B cell (primary cell): ENCODE measurements at regions not wholly inside any gene's neighbourhood (a gene's known extent, or its start where the extent isn't known, plus 50 kb on each side); places are given as distances from the start of the nearest gene placed in this dataset.

Experiments used
- ATAC-seq: fragments of 200-7000 bp; cut with Tn5 transposase; one replicate; pipeline ENCODE4 v1.10.0; 2021; ENCODE audit warnings: low read depth, mild to moderate bottlenecking, moderate number of reproducible peaks, moderate library complexity
- CTCF ChIA-PET: fragments of 350-600 bp; sonication (Branson Sonifier 250); formaldehyde crosslinking; loops from one replicate; lab custom pipeline; 2021; ENCODE audit warnings: antibody characterized with exemption, inconsistent platforms; lab: Charles Lee
- POLR2A ChIA-PET: fragments of 350-600 bp; sonication (Branson Sonifier 250); formaldehyde crosslinking; loops from one replicate; lab custom pipeline; 2021; ENCODE audit warnings: antibody characterized with exemption; lab: Charles Lee
- DNase-seq: peaks from one replicate; pipeline ENCODE4 v3.0.0; 2013
- H2AFZ ChIP-seq: 2 replicates; pipeline ENCODE4 v1.6.1; 2012; ENCODE audit warnings: mild to moderate bottlenecking, low read depth, low read length; ENCODE audit not compliant: insufficient read depth, poor library complexity, severe bottlenecking
- H3K27ac ChIP-seq, 2 donors: 1 replicate in 1 of 2; 2 replicates in 1 of 2; pipeline ENCODE4 v1.5.1; 2012 to 2013; ENCODE audit warnings: low read length in 2 of 2, mild to moderate bottlenecking in 2 of 2, moderate library complexity in 1 of 2
- H3K27me3 ChIP-seq, 4 experiments: fragments of 200-600 bp in 1 of 4; sonication (generic) in 1 of 4; replicated peaks in 1 of 4; 1 replicate in 2 of 4; 2 replicates in 2 of 4; pipeline versions ENCODE4 v1.6.1 to v1.7.0; 2013 to 2016; ENCODE audit warnings: low read length in 3 of 4, mild to moderate bottlenecking in 2 of 4, mixed read lengths in 1 of 4, moderate library complexity in 1 of 4; ENCODE audit not compliant: insufficient read depth in 4 of 4, control insufficient read depth in 3 of 4; ENCODE audit errors: control extremely low read depth in 1 of 4
- H3K36me3 ChIP-seq, 2 experiments: replicated peaks in 1 of 2; 1 replicate in 1 of 2; 2 replicates in 1 of 2; pipeline versions ENCODE4 v1.6.1 to v1.7.1; 2013; ENCODE audit warnings: low read length in 1 of 2; ENCODE audit not compliant: insufficient read depth in 2 of 2, control insufficient read depth in 1 of 2; ENCODE audit errors: control extremely low read depth in 1 of 2, extremely low read depth in 1 of 2
- H3K4me1 ChIP-seq, 2 donors: fragments of 200-600 bp in 1 of 2; sonication (generic) in 1 of 2; 1 replicate in 1 of 2; 2 replicates in 1 of 2; pipeline versions ENCODE4 v1.5.1 to v1.6.1; 2013 to 2017; ENCODE audit warnings: low read length in 2 of 2; ENCODE audit not compliant: control insufficient read depth in 2 of 2, insufficient read depth in 2 of 2
- H3K4me2 ChIP-seq: replicated peaks from 2 replicates; pipeline ENCODE3; 2012; ENCODE audit warnings: mild to moderate bottlenecking, low read depth, low read length; ENCODE audit not compliant: poor library complexity, severe bottlenecking
- H3K4me3 ChIP-seq, 5 experiments: fragments of 200-600 bp in 1 of 5; sonication (generic) in 1 of 5; 1 replicate in 3 of 5; 2 replicates in 2 of 5; pipeline versions ENCODE4 v1.5.1 to v1.7.0; 2011 to 2016; ENCODE audit warnings: low read length in 4 of 5, mild to moderate bottlenecking in 4 of 5, low read depth in 2 of 5, control low read depth in 1 of 5, moderate library complexity in 1 of 5; ENCODE audit not compliant: insufficient read depth in 1 of 5; ENCODE audit errors: control extremely low read depth in 1 of 5, extremely low read depth in 1 of 5
- H3K79me2 ChIP-seq: fragments of 200-600 bp; sonication (generic); one replicate; pipeline ENCODE4 v1.6.0; 2016; ENCODE audit warnings: low read length; ENCODE audit not compliant: control insufficient read depth, insufficient read depth
- H3K9ac ChIP-seq: fragments of 200-600 bp; sonication (generic); 2 replicates; pipeline ENCODE4 v1.6.1; 2017; ENCODE audit warnings: mild to moderate bottlenecking, low read length, moderate library complexity
- H3K9me3 ChIP-seq, 3 donors: one replicate each; pipeline versions ENCODE4 v1.6.1 to v1.7.1; 2013; ENCODE audit warnings: low read length in 2 of 3; ENCODE audit not compliant: control insufficient read depth in 2 of 3, insufficient read depth in 1 of 3; ENCODE audit errors: control extremely low read depth in 1 of 3
- H4K20me1 ChIP-seq: 2 replicates; pipeline ENCODE4 v1.6.0; 2012; ENCODE audit warnings: mild to moderate bottlenecking, low read length; ENCODE audit not compliant: insufficient read depth, control insufficient read depth, poor library complexity, severe bottlenecking
- H3K27ac Mint-ChIP-seq: one replicate; pipeline ENCODE4 v1.8.0; 2021; ENCODE audit warnings: mixed read lengths
- H3K27me3 Mint-ChIP-seq: one replicate; pipeline ENCODE4 v1.8.0; 2021; ENCODE audit warnings: mixed read lengths
- H3K4me1 Mint-ChIP-seq: one replicate; pipeline ENCODE4 v1.8.0; 2021; ENCODE audit warnings: mixed read lengths
- H3K4me3 Mint-ChIP-seq: one replicate; pipeline ENCODE4 v1.8.0; 2021; ENCODE audit warnings: mixed read lengths
- H3K9me3 Mint-ChIP-seq: one replicate; pipeline ENCODE4 v1.8.0; 2022; ENCODE audit warnings: mixed read lengths; ENCODE audit not compliant: insufficient read depth
- CTCF ChIP-seq: fragments of 200-600 bp; IDR thresholded peaks from one replicate; pipeline ENCODE4 v1.8.0; 2022; ENCODE audit warnings: antibody characterized with exemption, mild to moderate bottlenecking
- EZH2 ChIP-seq: IDR thresholded peaks from 2 replicates; pipeline ENCODE4 v1.6.1; 2012; ENCODE audit warnings: borderline replicate concordance, low read depth, mild to moderate bottlenecking, moderate library complexity, low read length; ENCODE audit not compliant: insufficient read depth, poor library complexity, severe bottlenecking
- WGBS: methylation state at CpG from one replicate; pipeline ENCODE4 v1.1.5; 2013; ENCODE audit warnings: missing lambda C conversion rate; ENCODE audit not compliant: insufficient coverage; 5-methylcytosine and 5-hydroxymethylcytosine counted together
- intact Hi-C: fragments of 100-400 bp; cut with micrococcal nuclease; formaldehyde crosslinking; loops from one replicate; pipeline ENCODE4 v1.10.0; 2022

- TF ChIP-seq CTCF = no peak
- no CpG with 5 or more reads among the region's 1 CpG for WGBS
- Mint-ChIP-seq H3K4me3 (no peak overlapping the region), H3K27me3 (no peaks in the 10 kb centered on the region), H3K27ac (no peak overlapping the region), H3K9me3 (peaks cover under 1% of the 10 kb centered on the region), H3K4me1 (no peaks in the 10 kb centered on the region)
- Histone ChIP-seq H2AFZ (no peak overlapping the region), H3K4me3 (no peak overlapping the region), H3K9ac (no peak overlapping the region), H3K27ac (no peak overlapping the region), H3K79me2 (no peaks in the 10 kb centered on the region), H3K9me3 (no peaks in the 10 kb centered on the region), H3K4me1 (no peaks in the 10 kb centered on the region), H4K20me1 (no peaks in the 10 kb centered on the region), H3K4me2 (no peak overlapping the region), H3K36me3 (no peaks in the 10 kb centered on the region), H3K27me3 (no peaks in the 10 kb centered on the region)
- ChIA-PET POLR2A (no interaction called here), CTCF (no interaction called here)
- no peak for DNase-seq
- ATAC-seq = no peak
- intact Hi-C loops = no loop called here
These were observed 498.6 kb downstream of the GRXCR1 start for GRCh38 chr4:43391069-43391468.

- CTCF ChIA-PET = no interaction called here
- 68% methylated on average over 2 of the region's 3 CpGs for WGBS
These were observed 502.5 kb downstream of the GRXCR1 start for GRCh38 chr4:43394976-43395375.

More at GRCh38 chr4:43394976-43395375, 502.5 kb downstream of the GRXCR1 start:
- no peaks in the 10 kb centered on the region for H3K4me1 Mint-ChIP-seq
- Histone ChIP-seq H2AFZ (no peak overlapping the region), H3K4me1 (no peaks in the 10 kb centered on the region), H3K4me2 (no peak overlapping the region), H3K4me3 (no peak overlapping the region), H3K27me3 (no peaks in the 10 kb centered on the region), H3K9ac (no peak overlapping the region), H4K20me1 (no peaks in the 10 kb centered on the region), H3K9me3 (no peaks in the 10 kb centered on the region), H3K27ac (no peak overlapping the region), H3K79me2 (no peaks in the 10 kb centered on the region), H3K36me3 (no peaks in the 10 kb centered on the region)
- POLR2A ChIA-PET = no interaction called here
- no peak overlapping the region for H3K27ac Mint-ChIP-seq
- H3K4me3 Mint-ChIP-seq = no peak overlapping the region
- no peak for ATAC-seq
- DNase-seq = no peak
- no peaks in the 10 kb centered on the region for H3K27me3 Mint-ChIP-seq
- intact Hi-C loops = no loop called here
- peaks cover 6% of the 10 kb centered on the region for H3K9me3 Mint-ChIP-seq
- TF ChIP-seq CTCF (no peak), EZH2 (no peak)
